ENCODE measurements at regions not wholly inside any gene's neighbourhood (a gene's known extent, or its start where the extent isn't known, plus 50 kb on each side); places are given as distances from the start of the nearest gene placed in this dataset.

DNA sequence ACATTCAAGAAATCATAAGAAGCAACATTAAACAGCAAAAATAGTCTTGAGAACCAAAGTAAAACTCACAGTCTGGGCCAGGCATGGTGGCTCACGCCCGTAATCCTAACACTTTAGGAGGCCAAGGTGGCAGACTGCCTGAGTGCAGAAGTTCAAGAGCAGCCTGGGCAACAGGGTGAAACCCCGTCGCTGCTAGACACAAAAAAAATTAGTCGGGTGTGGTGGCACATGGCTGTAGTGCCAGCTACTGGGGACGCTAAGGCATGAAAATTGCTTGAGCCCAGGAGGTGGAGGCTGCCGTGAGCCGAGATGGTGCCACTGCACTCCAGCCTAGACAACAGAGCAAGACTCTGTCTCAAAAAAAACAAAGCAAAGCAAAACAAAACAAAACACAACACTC is 117.7 kb upstream of the GOLGA6L6 start:
- Histone ChIP-seq H3K9ac (replicated peaks in 1 of 4; ENCODE audit: extremely low read depth in 1 of 4, low read depth in 3 of 4, low read length in 3 of 4) (no peak overlapping the region), H3K27ac (ENCODE audit: low read depth, low read length) (no peak overlapping the region), H3K4ac (replicated peaks; ENCODE audit: insufficient read length, low read depth, low read length) (no peak overlapping the region), H3K27me3 (replicated peaks in 1 of 4; ENCODE audit: control insufficient read depth in 3 of 4, extremely low read depth in 1 of 4, insufficient read depth in 3 of 4, low read length in 3 of 4) (no peaks in the 10 kb centered on the region), H2AFZ (ENCODE audit: low read length) (no peak overlapping the region), H2AK5ac (ENCODE audit: low read depth, low read length) (no peak overlapping the region), H3K9me3 (ENCODE audit: insufficient read depth in 2 of 2, low read depth in 1 of 2, low read length in 1 of 2) (peaks cover 24 to 25% of the 10 kb centered on the region in 2 experiments), H3K36me3 (ENCODE audit: control insufficient read depth in 2 of 4, insufficient read depth in 4 of 4, low read length in 3 of 4) (no peaks in the 10 kb centered on the region), H3K79me2 (ENCODE audit: control insufficient read depth in 1 of 2, insufficient read depth in 2 of 2, low read length in 2 of 2) (no peaks in the 10 kb centered on the region), H3K56ac (replicated peaks; ENCODE audit: insufficient read length, low read depth, low read length) (no peak overlapping the region), H2BK12ac (ENCODE audit: low read depth, low read length) (no peak overlapping the region), H3K4me2 (ENCODE audit: insufficient read depth in 1 of 2, low read depth in 2 of 2, low read length in 2 of 2) (no peak overlapping the region), H3K23ac (ENCODE audit: insufficient read length) (no peak overlapping the region), H2BK5ac (ENCODE audit: low read depth, low read length) (no peak overlapping the region), H2BK120ac (replicated peaks; ENCODE audit: low read depth, low read length) (no peak overlapping the region), H3K4me1 (replicated peaks in 1 of 4; ENCODE audit: control insufficient read depth in 3 of 4, insufficient read depth in 4 of 4, low read length in 3 of 4) (no peaks in the 10 kb centered on the region), H3K23me2 (ENCODE audit: low read depth, low read length) (no peaks in the 10 kb centered on the region), H4K5ac (ENCODE audit: insufficient read length, low read depth, low read length) (no peak overlapping the region), H4K91ac (replicated peaks; ENCODE audit: insufficient read length, low read length) (no peak overlapping the region), H3K18ac (ENCODE audit: extremely low read depth, low read length) (no peak overlapping the region), H2BK20ac (ENCODE audit: low read length) (no peak overlapping the region), H3K79me1 (ENCODE audit: low read depth, low read length) (no peaks in the 10 kb centered on the region), H3K4me3 (ENCODE audit: extremely low read depth in 1 of 4, insufficient read depth in 2 of 4, low read depth in 3 of 4, low read length in 4 of 4) (no peak overlapping the region), H4K8ac (ENCODE audit: extremely low read depth, insufficient read depth, low read length) (no peak overlapping the region), H4K20me1 (replicated peaks in 1 of 2; ENCODE audit: control insufficient read depth in 1 of 2, insufficient read depth in 2 of 2, low read length in 2 of 2) (no peaks in the 10 kb centered on the region), H3K14ac (ENCODE audit: insufficient read length) (no peak overlapping the region), H2BK15ac (ENCODE audit: low read length) (no peak overlapping the region)
- WGBS, 2 experiments (ENCODE audit: extremely low coverage in 1 of 2, insufficient coverage in 1 of 2, insufficient read length in 1 of 2, insufficient replicate concordance in 2 of 2, low coverage in 1 of 2, low lambda C conversion rate in 2 of 2, missing lambda C conversion rate in 1 of 2) = 78% methylated on average over 8 of the region's 8 CpGs; no CpG with 5 or more reads in 1 of the 2 experiments
- POLR2A ChIA-PET (ENCODE audit: partially characterized antibody) = no interaction called here
- DNase-seq (ENCODE audit: low read depth in 1 of 2, low spot score in 2 of 2) = no peak
- CTCF ChIA-PET (ENCODE audit: partially characterized antibody) = no interaction called here
- FAIRE-seq = no peak
- TF ChIP-seq CBX8 (IDR thresholded peaks at IDR 0.05; ENCODE audit: borderline replicate concordance, low read depth, low read length) = no peak
- no peak for TF ChIP-seq SRF (IDR thresholded peaks at IDR 0.05; ENCODE audit: low read depth, low read length)
- TF ChIP-seq, protein P1, sequence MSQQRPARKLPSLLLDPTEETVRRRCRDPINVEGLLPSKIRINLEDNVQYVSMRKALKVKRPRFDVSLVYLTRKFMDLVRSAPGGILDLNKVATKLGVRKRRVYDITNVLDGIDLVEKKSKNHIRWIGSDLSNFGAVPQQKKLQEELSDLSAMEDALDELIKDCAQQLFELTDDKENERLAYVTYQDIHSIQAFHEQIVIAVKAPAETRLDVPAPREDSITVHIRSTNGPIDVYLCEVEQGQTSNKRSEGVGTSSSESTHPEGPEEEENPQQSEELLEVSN (IDR thresholded peaks at IDR 0.05) = no peak
- TF ChIP-seq RAD21 (IDR thresholded peaks at IDR 0.05 in 1 of 2, conservative IDR thresholded peaks at IDR 0.05 in 1 of 2; ENCODE audit: low read depth in 2 of 2, low read length in 2 of 2) = no peak
- no peak for TF ChIP-seq EGR1 (IDR thresholded peaks at IDR 0.05; ENCODE audit: borderline replicate concordance, low read depth, low read length)
- no peak for TF ChIP-seq TBP (IDR thresholded peaks at IDR 0.05; ENCODE audit: low read depth, low read length)
- TF ChIP-seq SP2 (IDR thresholded peaks at IDR 0.05; ENCODE audit: low read length) = no peak
- no peak for TF ChIP-seq BRCA1 (IDR thresholded peaks at IDR 0.05; ENCODE audit: low read depth, low read length)
- no peak for TF ChIP-seq NANOG (IDR thresholded peaks at IDR 0.05; ENCODE audit: insufficient read depth, low read depth, low read length, poor library complexity, severe bottlenecking)

All from H1 (cell line).